ENCODE measurements at regions not wholly inside any gene's neighbourhood (a gene's known extent, or its start where the extent isn't known, plus 50 kb on each side); places are given as distances from the start of the nearest gene placed in this dataset.
"Not testable (repeated sequence)": the region's sequence is repeated elsewhere in the genome, so short reads cannot be mapped to it uniquely, and the experiment has no call there.

DNA sequence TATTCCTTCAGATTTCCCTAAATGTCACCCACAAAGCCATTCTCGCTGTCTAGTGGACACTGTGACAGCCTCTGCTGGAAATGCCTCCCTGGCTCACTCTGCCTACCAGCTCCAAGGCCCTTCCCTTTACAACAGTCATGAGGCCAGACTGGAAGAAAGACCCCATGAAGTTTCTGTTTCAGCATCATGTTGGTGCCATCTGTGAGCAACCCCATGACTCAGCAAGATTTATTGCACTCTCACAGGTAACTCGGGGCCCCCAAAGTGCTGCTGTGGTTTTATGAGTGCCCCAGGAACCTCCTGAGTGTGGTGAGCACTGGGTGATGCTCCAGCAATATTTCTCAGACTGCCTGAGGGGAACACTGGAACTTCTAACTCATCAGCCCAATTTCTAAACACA, 218.6 kb downstream of the ZNF33B start:
- DNase-seq (ENCODE audit: low read depth), result no peak

DNA sequence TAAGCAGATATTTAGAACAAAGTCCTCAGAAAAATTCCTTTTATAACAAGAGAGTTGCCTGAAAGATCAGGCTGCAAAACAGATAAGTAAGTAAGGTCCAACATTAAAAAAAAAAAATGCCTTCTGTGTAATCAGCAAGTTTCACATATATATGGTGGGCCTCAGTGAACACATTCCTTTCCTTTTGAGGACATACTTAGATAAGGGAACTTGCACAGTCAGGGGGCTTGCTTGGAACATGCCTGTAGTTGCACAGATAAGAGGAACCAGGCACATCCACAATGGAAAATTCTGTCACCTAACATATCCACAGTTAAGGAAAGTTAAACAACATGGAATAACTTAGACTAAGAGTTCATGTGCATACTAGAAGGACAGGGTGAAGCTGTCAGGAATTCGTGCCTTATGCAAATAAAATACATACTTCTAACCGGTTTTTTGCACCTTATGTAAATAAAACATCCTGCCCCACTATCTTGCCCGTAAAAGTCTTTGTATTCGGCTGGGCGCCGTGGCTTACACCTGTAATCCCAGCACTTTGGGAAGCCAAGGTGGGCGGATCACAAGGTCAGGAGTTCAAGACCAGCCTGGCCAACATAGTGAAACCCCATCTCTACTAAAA, 257.3 kb downstream of the ZNF33B start:
- no peak for DNase-seq (ENCODE audit: low read depth)
- H3K4me3 ChIP-seq (ENCODE audit: low read depth, low read length), result no peak overlapping the region
- TF ChIP-seq, protein P1, sequence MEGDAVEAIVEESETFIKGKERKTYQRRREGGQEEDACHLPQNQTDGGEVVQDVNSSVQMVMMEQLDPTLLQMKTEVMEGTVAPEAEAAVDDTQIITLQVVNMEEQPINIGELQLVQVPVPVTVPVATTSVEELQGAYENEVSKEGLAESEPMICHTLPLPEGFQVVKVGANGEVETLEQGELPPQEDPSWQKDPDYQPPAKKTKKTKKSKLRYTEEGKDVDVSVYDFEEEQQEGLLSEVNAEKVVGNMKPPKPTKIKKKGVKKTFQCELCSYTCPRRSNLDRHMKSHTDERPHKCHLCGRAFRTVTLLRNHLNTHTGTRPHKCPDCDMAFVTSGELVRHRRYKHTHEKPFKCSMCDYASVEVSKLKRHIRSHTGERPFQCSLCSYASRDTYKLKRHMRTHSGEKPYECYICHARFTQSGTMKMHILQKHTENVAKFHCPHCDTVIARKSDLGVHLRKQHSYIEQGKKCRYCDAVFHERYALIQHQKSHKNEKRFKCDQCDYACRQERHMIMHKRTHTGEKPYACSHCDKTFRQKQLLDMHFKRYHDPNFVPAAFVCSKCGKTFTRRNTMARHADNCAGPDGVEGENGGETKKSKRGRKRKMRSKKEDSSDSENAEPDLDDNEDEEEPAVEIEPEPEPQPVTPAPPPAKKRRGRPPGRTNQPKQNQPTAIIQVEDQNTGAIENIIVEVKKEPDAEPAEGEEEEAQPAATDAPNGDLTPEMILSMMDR (IDR thresholded peaks at IDR 0.05; ENCODE audit: control insufficient read depth, extremely low read depth, insufficient read depth), result no peak

More for the DNA sequence above, 218.6 kb downstream of the ZNF33B start:
- TF ChIP-seq, protein P1 (IDR thresholded peaks at IDR 0.05; ENCODE audit: control insufficient read depth, extremely low read depth, insufficient read depth), result no peak
- H3K4me3 ChIP-seq (ENCODE audit: low read depth, low read length), result no peak overlapping the region

DNA sequence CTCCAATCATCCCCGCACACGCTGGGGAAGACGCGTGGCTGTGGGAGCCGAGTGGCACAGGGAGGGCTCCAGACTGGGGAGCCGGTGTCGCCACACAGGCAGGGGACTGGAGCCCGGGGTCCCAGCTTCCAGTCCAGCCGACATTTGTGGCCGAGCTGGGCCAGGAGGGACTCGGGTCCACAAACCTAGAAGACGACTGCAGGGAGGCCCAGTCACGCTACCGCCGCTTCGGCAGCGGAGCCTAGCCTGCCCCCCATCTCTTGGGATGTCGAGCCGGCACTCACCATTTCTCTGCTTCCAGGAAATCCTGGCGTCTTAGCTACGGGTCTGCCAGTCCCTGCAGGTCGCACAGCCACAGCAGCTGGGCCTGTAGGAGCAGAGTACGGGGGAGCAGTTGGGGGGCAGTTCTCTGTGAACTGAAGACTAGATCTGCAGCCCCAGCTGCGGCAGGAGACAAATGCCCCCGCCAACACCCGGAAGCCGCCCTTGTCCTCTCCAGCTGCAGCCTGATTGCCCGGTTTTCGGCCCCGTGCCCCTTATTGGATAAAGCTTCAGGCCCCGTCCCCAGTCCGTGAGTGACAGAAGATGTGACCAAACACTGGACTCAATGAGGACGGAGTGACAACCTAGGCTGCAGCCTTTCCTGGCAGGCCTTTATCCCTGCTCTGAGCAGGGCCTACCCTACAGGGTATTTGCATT, 270.7 kb downstream of the ZNF33B start:
- DNase-seq (ENCODE audit: low read depth), result peak; percentile 90
- H3K4me3 ChIP-seq (ENCODE audit: low read depth, low read length), result peak overlapping the region; percentile 69
- TF ChIP-seq, protein P1 (IDR thresholded peaks at IDR 0.05; ENCODE audit: control insufficient read depth, extremely low read depth, insufficient read depth), result no peak

DNA sequence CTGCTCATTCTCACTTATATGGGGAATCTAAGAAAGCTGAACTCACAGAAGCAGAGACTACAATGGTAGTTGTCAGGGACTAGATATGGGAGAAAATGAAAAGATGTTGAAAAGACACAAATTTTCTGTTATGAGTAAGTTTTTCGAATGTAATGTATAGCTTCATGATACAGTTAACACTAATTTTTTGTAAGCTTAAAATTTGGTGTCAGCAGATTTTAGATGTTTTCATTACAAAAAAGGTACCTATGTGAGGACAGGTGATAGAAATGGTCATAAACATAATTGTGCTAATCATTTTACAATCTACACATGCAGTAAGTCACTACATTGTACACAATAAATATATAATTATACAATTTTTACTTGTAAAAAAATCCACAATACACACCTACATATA, 286.6 kb downstream of the ZNF33B start:
- no peak for DNase-seq (ENCODE audit: low read depth)
- TF ChIP-seq, protein P1 (IDR thresholded peaks at IDR 0.05; ENCODE audit: control insufficient read depth, extremely low read depth, insufficient read depth), result no peak
- H3K4me3 ChIP-seq (ENCODE audit: low read depth, low read length), result no peak overlapping the region

DNA sequence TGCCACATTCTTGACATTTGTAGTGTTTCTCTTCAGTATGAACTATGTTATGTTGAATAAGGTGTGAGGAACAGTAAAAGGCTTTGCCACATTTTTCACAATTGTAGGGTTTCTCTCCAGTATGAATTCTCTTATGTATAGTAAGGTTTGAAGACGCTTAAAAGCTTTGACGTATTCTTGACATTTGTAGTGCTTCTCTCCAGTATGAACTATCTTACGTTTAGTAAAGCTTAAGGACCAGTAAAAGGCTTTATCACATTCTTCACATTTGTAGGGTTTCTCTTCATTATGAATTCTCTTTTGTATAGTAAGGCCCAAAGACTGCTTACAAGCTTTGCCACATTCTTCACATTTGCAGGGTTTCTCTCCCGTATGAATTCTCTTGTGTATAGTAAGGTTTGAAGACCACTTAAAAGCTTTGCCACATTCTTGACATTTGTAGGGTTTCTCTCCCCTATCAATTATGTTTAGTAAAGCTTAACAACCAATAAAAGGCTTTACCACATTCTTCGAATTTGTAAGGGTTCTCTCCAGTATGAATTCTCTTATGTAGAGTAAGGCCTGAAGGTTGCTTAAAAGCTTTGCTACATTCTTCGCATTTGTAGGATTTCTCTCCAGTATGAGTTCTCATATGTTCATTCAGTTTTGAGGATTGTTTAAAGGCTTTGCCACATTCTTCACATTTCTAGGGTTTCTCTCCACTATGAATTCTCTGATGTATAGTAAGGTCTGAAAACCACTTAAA, 301.6 kb downstream of the ZNF33B start:
- DNase-seq (ENCODE audit: low read depth); H3K4me3 ChIP-seq (ENCODE audit: low read depth, low read length): not testable (repeated sequence)

DNA sequence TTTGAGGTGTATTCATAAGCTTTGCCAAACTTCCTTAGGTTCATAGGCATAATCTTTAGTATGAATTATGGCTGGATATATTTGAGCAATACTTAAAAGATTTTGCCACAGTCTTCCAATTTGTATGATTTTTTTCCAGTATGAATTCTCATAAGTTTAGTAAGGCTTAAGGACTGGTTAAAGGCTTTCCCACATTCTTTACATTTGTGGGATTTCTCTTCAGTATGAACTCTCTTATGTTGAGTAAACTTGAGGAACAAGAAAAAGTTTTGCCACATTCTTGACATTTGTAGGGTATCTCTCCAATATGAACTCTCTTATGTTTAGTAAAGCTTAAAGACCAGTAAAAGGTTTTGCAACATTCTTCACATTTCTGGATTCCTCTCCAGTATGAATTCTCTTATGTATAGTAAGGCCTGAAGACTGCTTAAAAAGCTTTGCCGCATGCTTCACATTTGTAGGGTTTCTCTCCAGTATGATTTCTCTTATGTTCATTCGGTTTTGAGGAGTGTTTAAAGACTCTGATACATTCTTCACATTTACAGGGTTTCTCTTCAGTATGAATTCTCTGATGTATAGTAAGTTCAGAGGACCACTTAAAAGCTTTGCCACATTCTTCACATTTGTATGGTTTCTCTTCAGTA, 302.6 kb downstream of the ZNF33B start:
- not testable (repeated sequence) for DNase-seq (ENCODE audit: low read depth); H3K4me3 ChIP-seq (ENCODE audit: low read depth, low read length)

DNA sequence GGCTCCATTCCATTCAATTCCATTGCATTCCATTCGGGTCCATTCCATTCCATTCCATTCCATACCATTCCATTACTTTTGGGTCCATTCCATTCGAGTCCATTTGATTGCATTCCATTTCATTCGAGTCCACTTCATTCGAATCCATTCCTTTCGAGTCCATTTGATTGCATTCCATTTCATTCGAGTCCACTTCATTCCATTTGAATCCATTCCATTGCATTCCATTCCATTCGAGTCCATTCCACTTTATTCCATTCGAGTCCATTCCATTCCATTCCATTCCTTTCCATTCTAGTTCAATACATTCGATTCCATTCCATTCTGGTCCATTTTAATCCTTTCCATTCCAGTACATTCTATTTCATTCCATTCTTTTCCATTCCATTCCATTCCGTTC, 334.0 kb downstream of the ZNF33B start:
- no peak for DNase-seq (ENCODE audit: low read depth)

DNA sequence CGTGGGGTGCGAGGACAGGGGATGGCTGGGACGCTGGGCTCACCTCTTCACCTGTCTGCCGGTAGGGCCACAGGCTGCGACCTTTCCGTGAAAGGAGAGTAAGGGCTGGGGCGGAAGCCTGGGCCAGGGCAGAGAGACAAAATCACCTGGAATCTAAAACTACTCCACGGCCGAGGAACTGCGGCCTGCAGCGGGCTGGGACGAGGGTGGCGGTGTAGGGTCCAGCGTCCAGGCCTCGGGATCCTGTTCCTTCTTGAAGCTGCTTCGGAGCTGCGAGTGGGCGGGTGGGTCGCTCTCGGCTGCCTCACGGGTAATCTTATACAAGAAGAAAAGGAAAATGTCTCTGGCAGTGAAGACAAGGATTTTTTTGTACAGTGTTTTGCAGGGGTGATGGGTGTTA, 356.5 kb downstream of the ZNF33B start:
- H3K4me3 ChIP-seq (ENCODE audit: low read depth, low read length), result not testable (repeated sequence)

More for the DNA sequence above, 334.0 kb downstream of the ZNF33B start:
- TF ChIP-seq, protein P1 (IDR thresholded peaks at IDR 0.05; ENCODE audit: control insufficient read depth, extremely low read depth, insufficient read depth), result no peak
- no peak overlapping the region for H3K4me3 ChIP-seq (ENCODE audit: low read depth, low read length)

DNA sequence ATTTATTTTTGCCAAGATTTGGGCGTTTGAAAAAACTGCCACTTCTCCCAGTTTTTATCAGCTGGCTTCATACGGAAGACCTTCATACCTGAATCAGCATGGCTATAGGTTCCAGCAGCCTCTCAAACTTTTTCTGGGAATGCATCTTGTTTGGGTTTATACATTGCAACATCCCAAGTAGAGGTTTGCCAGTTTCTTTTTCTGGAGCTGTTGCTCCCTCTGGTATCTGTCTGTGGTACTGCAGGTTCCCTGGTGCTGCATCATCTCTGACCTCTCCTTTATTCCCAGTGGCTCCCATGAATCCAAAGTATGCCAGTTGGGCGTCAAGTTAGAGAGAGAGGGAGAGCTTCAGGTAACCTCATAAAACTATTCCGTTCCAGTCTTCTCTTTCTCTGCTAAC, 368.6 kb downstream of the ZNF33B start:
- not testable (repeated sequence) for DNase-seq (ENCODE audit: low read depth); H3K4me3 ChIP-seq (ENCODE audit: low read depth, low read length)

More for the DNA sequence above, 356.5 kb downstream of the ZNF33B start:
- not testable (repeated sequence) for DNase-seq (ENCODE audit: low read depth)

DNA sequence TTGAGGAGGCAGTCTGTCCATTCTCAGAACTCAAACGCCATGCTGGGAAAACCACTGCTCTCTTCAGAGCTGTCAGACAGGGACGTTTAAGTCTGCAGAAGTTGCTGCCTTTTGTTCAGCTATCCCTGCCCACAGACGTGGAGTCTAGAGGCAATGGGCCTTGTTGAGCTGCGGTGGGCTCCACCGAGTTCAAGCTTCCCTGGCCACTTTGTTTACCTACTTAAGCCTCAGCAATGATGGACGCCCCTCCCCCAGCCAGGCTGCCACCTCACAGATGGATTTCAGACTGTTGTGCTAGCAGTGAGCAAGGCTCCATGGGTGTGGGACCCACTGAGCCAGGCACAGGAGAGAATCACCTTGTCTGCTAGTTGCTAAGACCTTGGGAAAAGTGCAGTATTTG, 375.1 kb downstream of the ZNF33B start:
- DNase-seq (ENCODE audit: low read depth); H3K4me3 ChIP-seq (ENCODE audit: low read depth, low read length): not testable (repeated sequence)

DNA sequence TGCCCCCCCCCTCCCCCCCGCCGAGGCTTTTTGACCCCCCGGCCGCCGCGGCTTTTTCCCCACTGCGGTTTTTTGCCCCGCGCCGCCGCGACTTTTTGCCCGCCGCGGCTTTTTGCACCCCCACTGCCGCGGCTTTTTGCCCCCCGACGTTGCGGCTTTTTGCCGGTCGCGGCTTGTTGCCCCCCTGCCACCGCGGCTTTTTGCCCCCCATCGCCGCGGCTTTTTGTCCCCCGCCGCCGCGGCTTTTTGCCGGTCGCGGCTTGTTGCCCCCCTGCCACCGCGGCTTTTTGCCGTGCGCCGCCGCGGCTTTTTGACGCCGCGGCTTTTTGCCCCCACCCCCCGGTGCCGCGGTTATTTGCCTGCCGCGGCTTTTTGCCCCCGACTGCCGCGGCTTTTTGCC, 395.4 kb downstream of the ZNF33B start:
- DNase-seq (ENCODE audit: low read depth); H3K4me3 ChIP-seq (ENCODE audit: low read depth, low read length): not testable (repeated sequence)
